ENCODE measurements at regions not wholly inside any gene's neighbourhood (a gene's known extent, or its start where the extent isn't known, plus 50 kb on each side); places are given as distances from the start of the nearest gene placed in this dataset.

DNA sequence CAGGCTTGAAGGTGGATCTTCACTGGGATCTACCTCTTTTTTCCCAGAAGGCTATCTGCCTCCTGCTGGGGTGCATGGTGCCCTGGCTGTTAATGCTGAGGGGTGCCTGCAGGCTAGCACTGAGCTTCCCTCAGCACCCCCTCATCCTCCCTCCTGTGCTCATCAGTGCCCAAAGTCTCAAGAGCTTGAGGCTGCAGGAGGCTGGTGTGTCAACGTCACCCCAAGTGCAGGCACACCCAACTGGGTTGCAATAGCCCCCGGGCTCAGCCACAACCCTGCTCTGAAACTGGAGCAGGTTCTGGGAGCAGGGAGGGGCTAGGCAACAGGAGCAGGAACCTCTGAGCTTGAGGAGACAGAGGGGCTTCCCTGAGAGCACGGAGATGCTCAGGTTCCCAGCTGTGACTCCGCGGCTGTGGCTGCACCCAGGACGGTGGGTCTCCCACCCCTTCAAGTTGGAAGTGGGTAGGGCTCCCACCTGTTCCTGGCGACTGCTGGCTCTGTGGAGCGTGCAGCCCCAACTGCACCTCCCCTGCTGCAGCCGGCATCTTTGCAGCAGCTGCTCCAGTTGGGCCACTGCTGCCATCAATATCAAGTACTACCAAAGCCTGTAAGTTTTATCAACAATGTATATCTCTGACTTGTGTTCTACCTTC is 1266.6 kb upstream of the C9orf72 start:
- no peak for TF ChIP-seq EZH2phosphoT487 (IDR thresholded peaks at IDR 0.05; ENCODE audit: borderline replicate concordance, low read length)
- TF ChIP-seq, protein P1, sequence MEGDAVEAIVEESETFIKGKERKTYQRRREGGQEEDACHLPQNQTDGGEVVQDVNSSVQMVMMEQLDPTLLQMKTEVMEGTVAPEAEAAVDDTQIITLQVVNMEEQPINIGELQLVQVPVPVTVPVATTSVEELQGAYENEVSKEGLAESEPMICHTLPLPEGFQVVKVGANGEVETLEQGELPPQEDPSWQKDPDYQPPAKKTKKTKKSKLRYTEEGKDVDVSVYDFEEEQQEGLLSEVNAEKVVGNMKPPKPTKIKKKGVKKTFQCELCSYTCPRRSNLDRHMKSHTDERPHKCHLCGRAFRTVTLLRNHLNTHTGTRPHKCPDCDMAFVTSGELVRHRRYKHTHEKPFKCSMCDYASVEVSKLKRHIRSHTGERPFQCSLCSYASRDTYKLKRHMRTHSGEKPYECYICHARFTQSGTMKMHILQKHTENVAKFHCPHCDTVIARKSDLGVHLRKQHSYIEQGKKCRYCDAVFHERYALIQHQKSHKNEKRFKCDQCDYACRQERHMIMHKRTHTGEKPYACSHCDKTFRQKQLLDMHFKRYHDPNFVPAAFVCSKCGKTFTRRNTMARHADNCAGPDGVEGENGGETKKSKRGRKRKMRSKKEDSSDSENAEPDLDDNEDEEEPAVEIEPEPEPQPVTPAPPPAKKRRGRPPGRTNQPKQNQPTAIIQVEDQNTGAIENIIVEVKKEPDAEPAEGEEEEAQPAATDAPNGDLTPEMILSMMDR (IDR thresholded peaks at IDR 0.05; ENCODE audit: low read depth, low read length, poor library complexity, severe bottlenecking) = no peak

All from DOHH2 (cell line).